ENCODE measurements at regions not wholly inside any gene's neighbourhood (a gene's known extent, or its start where the extent isn't known, plus 50 kb on each side); places are given as distances from the start of the nearest gene placed in this dataset.

DNA sequence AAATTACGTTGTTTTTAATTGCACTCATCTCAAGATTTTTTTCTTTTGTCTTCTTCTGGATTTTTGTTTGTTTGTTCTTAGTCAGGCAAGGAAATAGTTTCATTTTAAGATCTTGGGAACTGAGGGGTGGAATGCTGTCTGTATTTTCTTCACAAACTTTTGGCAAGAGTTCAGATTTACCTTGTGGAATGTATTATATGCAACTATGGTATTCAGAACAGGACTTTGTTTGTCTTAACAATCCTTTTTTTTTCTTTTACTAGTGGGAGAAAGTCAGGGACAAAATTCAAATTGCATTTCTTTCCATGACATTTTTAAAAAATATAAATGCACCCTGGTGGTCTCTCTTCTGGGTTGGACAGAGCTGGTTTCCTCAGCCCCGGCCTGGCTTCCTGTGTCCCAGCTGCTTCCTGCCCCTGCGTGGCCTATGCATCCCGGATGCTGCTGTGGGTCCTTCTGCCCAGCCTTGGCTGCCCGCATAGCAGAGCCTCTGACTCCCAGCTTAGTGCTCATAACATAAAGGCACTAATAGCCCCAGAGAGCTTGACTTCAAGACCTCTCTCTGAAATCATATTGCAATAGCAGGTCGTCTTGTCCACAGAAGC lies 520.7 kb downstream of the QKI start:
- DNase-seq (ENCODE audit: extremely low spot score) = no peak
- ChIA-PET POLR2A (no interaction called here), CTCF (no interaction called here)
- TF ChIP-seq NFRKB (IDR thresholded peaks at IDR 0.05) (no peak), CTBP1 (IDR thresholded peaks at IDR 0.05; ENCODE audit: borderline replicate concordance) (no peak), ARNT (IDR thresholded peaks at IDR 0.05) (no peak), SUZ12 (IDR thresholded peaks at IDR 0.05) (no peak), LEF1 (IDR thresholded peaks at IDR 0.05; ENCODE audit: borderline replicate concordance) (no peak), ELF4 (IDR thresholded peaks at IDR 0.05) (no peak), FOXM1 (IDR thresholded peaks at IDR 0.05; ENCODE audit: borderline replicate concordance) (no peak), BHLHE40 (IDR thresholded peaks at IDR 0.05; ENCODE audit: borderline replicate concordance) (no peak), ZNF384 (IDR thresholded peaks at IDR 0.05) (no peak), SP1 (IDR thresholded peaks at IDR 0.05) (no peak), FOXA1 (IDR thresholded peaks at IDR 0.05) (no peak), L3MBTL2 (conservative IDR thresholded peaks at IDR 0.05) (no peak), HDGF (IDR thresholded peaks at IDR 0.05; ENCODE audit: borderline replicate concordance) (no peak), FOXK2 (IDR thresholded peaks at IDR 0.05) (no peak), TARDBP (IDR thresholded peaks at IDR 0.05) (no peak)
- TF ChIP-seq, protein P1, sequence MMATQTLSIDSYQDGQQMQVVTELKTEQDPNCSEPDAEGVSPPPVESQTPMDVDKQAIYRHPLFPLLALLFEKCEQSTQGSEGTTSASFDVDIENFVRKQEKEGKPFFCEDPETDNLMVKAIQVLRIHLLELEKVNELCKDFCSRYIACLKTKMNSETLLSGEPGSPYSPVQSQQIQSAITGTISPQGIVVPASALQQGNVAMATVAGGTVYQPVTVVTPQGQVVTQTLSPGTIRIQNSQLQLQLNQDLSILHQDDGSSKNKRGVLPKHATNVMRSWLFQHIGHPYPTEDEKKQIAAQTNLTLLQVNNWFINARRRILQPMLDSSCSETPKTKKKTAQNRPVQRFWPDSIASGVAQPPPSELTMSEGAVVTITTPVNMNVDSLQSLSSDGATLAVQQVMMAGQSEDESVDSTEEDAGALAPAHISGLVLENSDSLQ (IDR thresholded peaks at IDR 0.05) = no peak

DNA sequence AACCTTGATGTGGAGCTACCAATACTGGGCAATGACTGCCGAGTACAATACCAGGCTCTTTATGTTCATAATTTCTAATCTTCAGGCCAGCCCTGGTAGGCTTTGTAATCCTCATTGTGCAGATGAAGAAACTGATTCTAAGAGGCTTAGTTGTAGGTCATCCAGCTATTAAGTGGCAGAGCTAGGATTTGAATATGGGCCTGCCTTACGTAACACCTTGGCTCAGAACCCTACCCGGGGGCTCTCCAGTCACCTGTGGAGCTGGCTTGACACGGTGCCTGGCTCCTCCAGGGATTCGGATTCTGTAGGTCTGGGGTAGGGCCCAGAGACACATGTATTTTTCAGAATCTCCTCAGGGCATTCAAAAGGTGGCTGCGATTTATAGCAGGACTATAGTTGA lies 515.5 kb downstream of the QKI start:
- no peak for DNase-seq (ENCODE audit: extremely low spot score)
- POLR2A ChIA-PET = no interaction called here
- CTCF ChIA-PET = no interaction called here
- TF ChIP-seq BHLHE40 (IDR thresholded peaks at IDR 0.05; ENCODE audit: borderline replicate concordance) (no peak), L3MBTL2 (conservative IDR thresholded peaks at IDR 0.05) (no peak), TARDBP (IDR thresholded peaks at IDR 0.05) (no peak), ELF4 (IDR thresholded peaks at IDR 0.05) (no peak), FOXK2 (IDR thresholded peaks at IDR 0.05) (no peak), HDGF (IDR thresholded peaks at IDR 0.05; ENCODE audit: borderline replicate concordance) (no peak), SUZ12 (IDR thresholded peaks at IDR 0.05) (no peak), LEF1 (IDR thresholded peaks at IDR 0.05; ENCODE audit: borderline replicate concordance) (no peak), ZNF384 (IDR thresholded peaks at IDR 0.05) (no peak), FOXM1 (IDR thresholded peaks at IDR 0.05; ENCODE audit: borderline replicate concordance) (no peak), NFRKB (IDR thresholded peaks at IDR 0.05) (no peak), SP1 (IDR thresholded peaks at IDR 0.05) (no peak), CTBP1 (IDR thresholded peaks at IDR 0.05; ENCODE audit: borderline replicate concordance) (no peak), FOXA1 (IDR thresholded peaks at IDR 0.05) (no peak), ARNT (IDR thresholded peaks at IDR 0.05) (no peak)
- TF ChIP-seq, protein P1 (IDR thresholded peaks at IDR 0.05) = no peak

DNA sequence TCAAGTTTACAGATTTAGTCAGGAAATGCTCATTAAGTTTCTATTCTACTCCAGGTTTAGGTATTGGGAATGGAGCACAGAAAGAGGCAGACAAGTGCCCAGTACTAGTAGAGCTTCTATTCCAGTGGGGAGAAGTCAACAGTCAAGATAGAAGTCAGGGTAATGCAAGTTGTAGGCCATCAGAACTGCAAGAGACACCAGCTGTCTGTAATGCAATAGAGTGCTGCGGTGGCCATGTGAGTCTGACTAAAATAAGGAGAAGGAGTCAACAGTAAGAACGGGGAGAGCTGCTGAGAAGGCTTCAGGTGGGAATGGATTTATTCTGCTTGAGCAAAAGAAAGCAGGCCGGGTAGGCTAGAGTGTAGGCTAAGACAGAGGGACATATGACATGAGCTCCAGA lies 515.0 kb downstream of the QKI start:
- no peak for DNase-seq (ENCODE audit: extremely low spot score)
- TF ChIP-seq FOXA1 (IDR thresholded peaks at IDR 0.05) = no peak
- POLR2A ChIA-PET = no interaction called here
- CTCF ChIA-PET = no interaction called here

DNA sequence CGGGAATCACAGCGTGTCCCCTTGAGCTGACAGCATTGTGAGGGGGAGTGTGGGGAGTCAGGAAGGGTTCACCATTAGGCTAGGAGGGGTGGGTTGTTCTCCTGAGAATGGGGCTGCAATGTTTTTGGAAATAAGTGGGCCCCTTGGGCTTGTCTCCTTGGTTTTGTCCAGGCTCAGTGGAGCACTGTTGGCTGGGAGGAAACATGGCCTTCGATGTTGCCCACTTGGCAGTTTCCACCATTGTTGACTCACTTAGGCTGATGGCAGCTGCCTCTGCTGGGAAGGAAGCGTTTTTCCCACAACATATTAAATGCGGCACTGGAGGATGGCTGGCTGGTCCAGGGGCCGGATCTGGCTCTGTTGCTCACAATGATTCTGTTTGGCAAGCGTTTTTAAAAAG lies 512.1 kb downstream of the QKI start:
- ChIA-PET POLR2A (no interaction called here), CTCF (no interaction called here)
- no peak for TF ChIP-seq FOXM1 (IDR thresholded peaks at IDR 0.05; ENCODE audit: borderline replicate concordance)
- no peak for TF ChIP-seq HDGF (IDR thresholded peaks at IDR 0.05; ENCODE audit: borderline replicate concordance)
- no peak for TF ChIP-seq TARDBP (IDR thresholded peaks at IDR 0.05)
- no peak for TF ChIP-seq SP1 (IDR thresholded peaks at IDR 0.05)
- no peak for TF ChIP-seq L3MBTL2 (conservative IDR thresholded peaks at IDR 0.05)
- no peak for TF ChIP-seq FOXA1 (IDR thresholded peaks at IDR 0.05)
- no peak for TF ChIP-seq ARNT (IDR thresholded peaks at IDR 0.05)
- TF ChIP-seq ELF4 (IDR thresholded peaks at IDR 0.05) = no peak
- TF ChIP-seq SUZ12 (IDR thresholded peaks at IDR 0.05) = no peak
- TF ChIP-seq, protein P1 (IDR thresholded peaks at IDR 0.05) = no peak
- no peak for TF ChIP-seq BHLHE40 (IDR thresholded peaks at IDR 0.05; ENCODE audit: borderline replicate concordance)
- TF ChIP-seq NFRKB (IDR thresholded peaks at IDR 0.05) = no peak
- TF ChIP-seq CTBP1 (IDR thresholded peaks at IDR 0.05; ENCODE audit: borderline replicate concordance) = no peak
- no peak for TF ChIP-seq ZNF384 (IDR thresholded peaks at IDR 0.05)
- no peak for TF ChIP-seq FOXK2 (IDR thresholded peaks at IDR 0.05)
- TF ChIP-seq LEF1 (IDR thresholded peaks at IDR 0.05; ENCODE audit: borderline replicate concordance) = no peak
- no peak for DNase-seq (ENCODE audit: extremely low spot score)

DNA sequence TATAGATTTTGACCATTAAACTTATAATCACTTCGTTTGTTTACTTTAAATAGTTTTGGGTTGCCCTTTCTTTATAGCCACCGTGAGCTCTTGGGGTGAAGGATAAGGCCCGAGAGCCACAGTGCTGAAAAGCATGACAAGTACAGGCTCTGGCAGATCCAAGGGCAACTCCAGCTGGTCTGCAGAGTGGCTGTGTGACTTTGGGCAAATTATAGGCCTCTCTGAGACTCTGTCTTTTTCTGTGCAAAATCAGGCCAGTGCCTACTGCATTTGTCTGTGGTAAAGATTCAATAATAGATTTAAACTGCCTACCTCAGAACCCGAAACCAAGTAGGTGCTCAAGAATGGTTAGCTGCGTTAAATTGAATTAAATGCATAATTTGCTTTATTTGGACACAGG lies 511.3 kb downstream of the QKI start:
- CTCF ChIA-PET = no interaction called here
- DNase-seq (ENCODE audit: extremely low spot score) = no peak
- POLR2A ChIA-PET = no interaction called here
- TF ChIP-seq HDGF (IDR thresholded peaks at IDR 0.05; ENCODE audit: borderline replicate concordance) (no peak), L3MBTL2 (conservative IDR thresholded peaks at IDR 0.05) (no peak)

DNA sequence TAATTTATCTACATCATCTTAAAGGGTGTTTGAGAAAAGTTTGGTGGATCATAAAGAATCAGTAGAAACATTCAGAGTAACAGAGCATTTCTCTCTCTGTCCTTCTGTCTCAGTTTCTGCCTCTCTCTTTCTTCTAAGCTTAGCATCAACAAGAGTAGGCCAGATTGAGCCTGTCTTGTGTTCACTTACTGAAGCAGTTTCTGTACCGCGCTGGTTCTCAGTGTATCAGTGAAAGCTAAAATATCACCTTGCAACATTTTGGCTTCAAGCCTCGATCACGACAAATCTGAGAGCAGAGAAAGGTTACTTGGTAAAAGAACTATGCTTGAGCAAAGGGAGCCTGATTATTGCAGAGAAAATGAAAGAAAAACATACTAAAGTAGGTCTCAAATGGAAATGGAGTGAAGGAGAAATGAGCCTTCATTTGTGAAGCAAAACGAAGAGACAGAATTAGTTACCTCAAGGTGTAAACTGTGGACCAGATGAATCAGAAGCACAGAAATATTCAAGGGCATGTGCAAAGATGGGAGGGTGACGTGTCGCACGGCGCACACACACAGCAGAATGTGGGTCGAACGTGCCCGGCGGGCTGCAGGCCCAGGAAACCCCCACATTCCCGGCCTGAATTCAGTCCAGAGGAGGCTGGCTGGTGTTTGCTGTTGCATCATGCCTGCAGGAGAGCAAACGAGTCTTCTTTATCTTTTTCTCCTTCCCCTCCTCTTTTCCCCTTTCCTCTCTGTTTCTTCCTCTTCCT lies 509.3 kb downstream of the QKI start:
- ChIA-PET POLR2A (no interaction called here), CTCF (no interaction called here)
- TF ChIP-seq LEF1 (IDR thresholded peaks at IDR 0.05; ENCODE audit: borderline replicate concordance) = no peak
- TF ChIP-seq, protein P1 (IDR thresholded peaks at IDR 0.05) = no peak
- TF ChIP-seq L3MBTL2 (conservative IDR thresholded peaks at IDR 0.05) = no peak
- no peak for TF ChIP-seq NFRKB (IDR thresholded peaks at IDR 0.05)
- no peak for TF ChIP-seq ELF4 (IDR thresholded peaks at IDR 0.05)
- TF ChIP-seq HDGF (IDR thresholded peaks at IDR 0.05; ENCODE audit: borderline replicate concordance) = no peak
- no peak for TF ChIP-seq ARNT (IDR thresholded peaks at IDR 0.05)
- TF ChIP-seq FOXM1 (IDR thresholded peaks at IDR 0.05; ENCODE audit: borderline replicate concordance) = no peak
- no peak for TF ChIP-seq SP1 (IDR thresholded peaks at IDR 0.05)
- no peak for TF ChIP-seq TARDBP (IDR thresholded peaks at IDR 0.05)
- TF ChIP-seq SUZ12 (IDR thresholded peaks at IDR 0.05) = no peak
- no peak for TF ChIP-seq FOXK2 (IDR thresholded peaks at IDR 0.05)
- no peak for DNase-seq (ENCODE audit: extremely low spot score)

Data from HEK293T (cell line).